H9 (cell line): ENCODE measurements at regions not wholly inside any gene's neighbourhood (a gene's known extent, or its start where the extent isn't known, plus 50 kb on each side); places are given as distances from the start of the nearest gene placed in this dataset.

ENCODE experiments used
- DNase-seq: peaks from one replicate; pipeline ENCODE4 v3.0.0-alpha.2; 2017
- H2AFZ ChIP-seq: one replicate; pipeline ENCODE4 v1.6.1; 2013; ENCODE audit warnings: mild to moderate bottlenecking, low read length, control low read depth, moderate library complexity
- H2AK5ac ChIP-seq: 2 replicates; pipeline ENCODE4 v1.6.1; 2013; ENCODE audit warnings: low read length, control low read depth, mixed read lengths; ENCODE audit not compliant: insufficient read length
- H2BK120ac ChIP-seq: one replicate; pipeline ENCODE4 v1.6.1; 2013; ENCODE audit warnings: low read depth, mild to moderate bottlenecking, low read length, control low read depth, inconsistent platforms; ENCODE audit not compliant: poor library complexity, severe bottlenecking
- H2BK12ac ChIP-seq: 2 replicates; pipeline ENCODE4 v1.6.1; 2013; ENCODE audit warnings: low read length, control low read depth, mixed read lengths, low read depth; ENCODE audit not compliant: insufficient read length
- H2BK15ac ChIP-seq: 2 replicates; pipeline ENCODE4 v1.6.1; 2013; ENCODE audit warnings: low read depth, low read length, control low read depth
- H2BK20ac ChIP-seq: one replicate; pipeline ENCODE4 v1.6.1; 2013; ENCODE audit warnings: low read depth, mild to moderate bottlenecking, low read length, control low read depth, inconsistent platforms; ENCODE audit not compliant: poor library complexity, severe bottlenecking
- H2BK5ac ChIP-seq: 2 replicates; pipeline ENCODE4 v1.6.1; 2013; ENCODE audit warnings: low read length, control low read depth, mixed read lengths; ENCODE audit not compliant: insufficient read length
- H3K14ac ChIP-seq: 2 replicates; pipeline ENCODE4 v1.6.1; 2013; ENCODE audit warnings: low read length, control low read depth; ENCODE audit not compliant: insufficient read depth
- H3K18ac ChIP-seq: 2 replicates; pipeline ENCODE4 v1.6.1; 2013; ENCODE audit warnings: low read depth, mild to moderate bottlenecking, mixed read lengths, low read length, control low read depth; ENCODE audit not compliant: insufficient read length
- H3K23ac ChIP-seq: 2 replicates; pipeline ENCODE4 v1.6.1; 2013; ENCODE audit warnings: low read length, control low read depth, mixed read lengths, low read depth; ENCODE audit not compliant: insufficient read length
- H3K23me2 ChIP-seq: 2 replicates; pipeline ENCODE4 v1.6.1; 2013; ENCODE audit warnings: low read depth, mild to moderate bottlenecking, mixed read lengths, low read length, control low read depth; ENCODE audit not compliant: insufficient read length, poor library complexity, severe bottlenecking
- H3K27ac ChIP-seq: 2 replicates; pipeline ENCODE4 v1.5.1; 2013; ENCODE audit warnings: low read length, control low read depth, mixed read lengths, low read depth; ENCODE audit not compliant: insufficient read length
- H3K27me3 ChIP-seq: 2 replicates; pipeline ENCODE4 v1.6.1; 2013; ENCODE audit warnings: low read length, control low read depth, inconsistent platforms; ENCODE audit not compliant: insufficient read depth
- H3K4ac ChIP-seq: 2 replicates; pipeline ENCODE4 v1.6.1; 2013; ENCODE audit warnings: low read depth, mild to moderate bottlenecking, control low read depth, inconsistent platforms, low read length, moderate library complexity
- H3K4me1 ChIP-seq: 2 replicates; pipeline ENCODE4 v1.6.1; 2013; ENCODE audit warnings: low read length, control low read depth, inconsistent platforms; ENCODE audit not compliant: insufficient read depth
- H3K4me2 ChIP-seq: 2 replicates; pipeline ENCODE4 v1.6.1; 2013; ENCODE audit warnings: low read length, control low read depth, mixed read lengths; ENCODE audit not compliant: insufficient read length, insufficient read depth
- H3K56ac ChIP-seq: 2 replicates; pipeline ENCODE4 v1.6.1; 2013; ENCODE audit warnings: low read depth, mild to moderate bottlenecking, mixed read lengths, low read length, control low read depth; ENCODE audit not compliant: insufficient read length
- H3K79me1 ChIP-seq: 2 replicates; pipeline ENCODE4 v1.6.1; 2013; ENCODE audit warnings: low read depth, mild to moderate bottlenecking, moderate library complexity, low read length, control low read depth, inconsistent platforms; ENCODE audit not compliant: insufficient read depth, poor library complexity, severe bottlenecking
- H3K79me2 ChIP-seq: 2 replicates; pipeline ENCODE4 v1.6.1; 2013; ENCODE audit warnings: low read length, control low read depth, inconsistent platforms; ENCODE audit not compliant: insufficient read depth
- H3K9ac ChIP-seq: 2 replicates; pipeline ENCODE4 v1.6.1; 2013; ENCODE audit warnings: low read length, control low read depth, mixed read lengths; ENCODE audit not compliant: insufficient read length; ENCODE audit errors: extremely low read depth
- H3K9me3 ChIP-seq: one replicate; pipeline ENCODE4 v1.6.1; 2013; ENCODE audit warnings: low read depth, low read length, inconsistent platforms; ENCODE audit not compliant: control insufficient read depth
- H3T11ph ChIP-seq: one replicate; pipeline ENCODE4 v1.6.1; 2013; ENCODE audit warnings: mild to moderate bottlenecking, low read length, control low read depth, inconsistent platforms
- H4K20me1 ChIP-seq: one replicate; pipeline ENCODE4 v1.6.1; 2013; ENCODE audit not compliant: control insufficient read depth, insufficient read length, insufficient read depth
- H4K5ac ChIP-seq: 2 replicates; pipeline ENCODE4 v1.6.1; 2013; ENCODE audit warnings: low read depth, mild to moderate bottlenecking, mixed read lengths, low read length, control low read depth; ENCODE audit not compliant: insufficient read length
- H4K8ac ChIP-seq: replicated peaks from 2 replicates; pipeline ENCODE4 v1.6.1; 2013; ENCODE audit warnings: low read length, control low read depth, mixed read lengths, low read depth; ENCODE audit not compliant: insufficient read length
- H4K91ac ChIP-seq: 2 replicates; pipeline ENCODE4 v1.6.1; 2013; ENCODE audit warnings: low read depth, mild to moderate bottlenecking, moderate library complexity, mixed read lengths, low read length, control low read depth; ENCODE audit not compliant: insufficient read length
- H3K27ac Mint-ChIP-seq, 3 experiments: 2 replicates in 2 of 3; 3 replicates in 1 of 3; pipeline ENCODE4 v1.8.0; 2020 to 2021; ENCODE audit warnings: mixed read lengths in 3 of 3, mild to moderate bottlenecking in 1 of 3, moderate library complexity in 1 of 3
- H3K27me3 Mint-ChIP-seq: 2 replicates; pipeline ENCODE4 v1.8.0; 2021; ENCODE audit warnings: low read depth, mild to moderate bottlenecking, moderate library complexity, mixed read lengths
- H3K36me3 Mint-ChIP-seq, 3 experiments: 2 replicates in 2 of 3; 3 replicates in 1 of 3; pipeline ENCODE4 v1.8.0; 2020 to 2021; ENCODE audit warnings: low read depth in 3 of 3, mixed read lengths in 3 of 3; ENCODE audit not compliant: insufficient read depth in 1 of 3
- H3K4me1 Mint-ChIP-seq, 2 experiments: 2 replicates each; pipeline ENCODE4 v1.8.0; 2020; ENCODE audit warnings: mixed read lengths in 2 of 2
- H3K4me3 Mint-ChIP-seq, 2 experiments: 2 replicates in 1 of 2; 3 replicates in 1 of 2; pipeline ENCODE4 v1.8.0; 2020 to 2021; ENCODE audit warnings: mild to moderate bottlenecking in 2 of 2, mixed read lengths in 2 of 2, moderate library complexity in 1 of 2
- H3K9me3 Mint-ChIP-seq, 2 experiments: 2 replicates in 1 of 2; 3 replicates in 1 of 2; pipeline ENCODE4 v1.8.0; 2020; ENCODE audit warnings: mild to moderate bottlenecking in 2 of 2, mixed read lengths in 2 of 2, moderate library complexity in 1 of 2
- WGBS: extraction: QIAGEN DNeasy Blood & Tissue Kit; methylation state at CpG from one replicate; pipeline ENCODE4 v1.1.7; 2013; ENCODE audit warnings: missing lambda C conversion rate, low lambda C conversion rate, mixed read lengths; ENCODE audit not compliant: insufficient read length; ENCODE audit errors: extremely low coverage; 5-methylcytosine and 5-hydroxymethylcytosine counted together
- TF ChIP-seq, protein P1 (sequence below): fragments of 200-600 bp; sonication (generic); conservative IDR thresholded peaks from 3 replicates; pipeline ENCODE4 v1.8.0; 2021; ENCODE audit warnings: antibody characterized with exemption, mild to moderate bottlenecking

DNA sequence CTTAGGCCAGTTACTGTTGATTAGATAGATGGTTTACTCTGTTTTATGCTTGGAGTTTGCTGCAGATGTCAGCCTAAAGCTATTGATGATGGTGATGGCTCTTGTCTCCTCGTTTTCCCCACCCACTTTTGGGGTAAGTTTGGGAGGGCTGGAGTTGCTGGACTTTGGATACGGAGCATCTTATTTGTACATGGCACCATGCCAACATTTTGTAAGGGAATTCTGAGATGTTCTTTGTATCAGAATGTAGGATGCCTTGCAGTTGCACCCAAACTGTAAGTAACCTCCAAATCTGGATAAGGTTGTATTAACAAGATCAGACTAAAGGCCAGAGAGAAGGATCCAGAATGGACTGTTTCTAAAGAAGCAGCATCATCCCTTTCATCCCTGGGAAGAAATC lies 551.9 kb upstream of the ZFHX3 start:
- Histone ChIP-seq H3K18ac (no peak overlapping the region), H3K79me2 (no peaks in the 10 kb centered on the region), H2BK12ac (no peak overlapping the region), H4K91ac (no peak overlapping the region), H2AK5ac (no peak overlapping the region), H3K79me1 (no peaks in the 10 kb centered on the region), H2BK20ac (no peak overlapping the region), H2BK5ac (no peak overlapping the region), H3K23me2 (no peaks in the 10 kb centered on the region), H3K4me2 (no peak overlapping the region), H3K27ac (no peak overlapping the region), H2AFZ (no peak overlapping the region), H3T11ph (no peak overlapping the region), H3K9me3 (no peaks in the 10 kb centered on the region), H4K8ac (no peak overlapping the region), H2BK120ac (no peak overlapping the region), H3K56ac (no peak overlapping the region), H2BK15ac (no peak overlapping the region), H3K4ac (no peak overlapping the region), H3K9ac (no peak overlapping the region), H4K20me1 (no peaks in the 10 kb centered on the region), H3K27me3 (no peaks in the 10 kb centered on the region), H3K14ac (no peak overlapping the region), H3K23ac (no peak overlapping the region), H4K5ac (no peak overlapping the region), H3K4me1 (peaks cover 3% of the 10 kb centered on the region; the same call in 1 of the 2 replicates)
- Mint-ChIP-seq H3K27ac (no peak overlapping the region), H3K4me1 (peaks cover 3% of the 10 kb centered on the region in 2 experiments), H3K4me3 (no peak overlapping the region), H3K9me3 (no peaks in the 10 kb centered on the region), H3K36me3 (no peaks in the 10 kb centered on the region), H3K27me3 (no peaks in the 10 kb centered on the region)
- DNase-seq, result no peak
- no CpG with 5 or more reads among the region's 2 CpGs for WGBS
- TF ChIP-seq, protein P1, sequence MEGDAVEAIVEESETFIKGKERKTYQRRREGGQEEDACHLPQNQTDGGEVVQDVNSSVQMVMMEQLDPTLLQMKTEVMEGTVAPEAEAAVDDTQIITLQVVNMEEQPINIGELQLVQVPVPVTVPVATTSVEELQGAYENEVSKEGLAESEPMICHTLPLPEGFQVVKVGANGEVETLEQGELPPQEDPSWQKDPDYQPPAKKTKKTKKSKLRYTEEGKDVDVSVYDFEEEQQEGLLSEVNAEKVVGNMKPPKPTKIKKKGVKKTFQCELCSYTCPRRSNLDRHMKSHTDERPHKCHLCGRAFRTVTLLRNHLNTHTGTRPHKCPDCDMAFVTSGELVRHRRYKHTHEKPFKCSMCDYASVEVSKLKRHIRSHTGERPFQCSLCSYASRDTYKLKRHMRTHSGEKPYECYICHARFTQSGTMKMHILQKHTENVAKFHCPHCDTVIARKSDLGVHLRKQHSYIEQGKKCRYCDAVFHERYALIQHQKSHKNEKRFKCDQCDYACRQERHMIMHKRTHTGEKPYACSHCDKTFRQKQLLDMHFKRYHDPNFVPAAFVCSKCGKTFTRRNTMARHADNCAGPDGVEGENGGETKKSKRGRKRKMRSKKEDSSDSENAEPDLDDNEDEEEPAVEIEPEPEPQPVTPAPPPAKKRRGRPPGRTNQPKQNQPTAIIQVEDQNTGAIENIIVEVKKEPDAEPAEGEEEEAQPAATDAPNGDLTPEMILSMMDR, result no peak
